ENCODE measurements at regions not wholly inside any gene's neighbourhood (a gene's known extent, or its start where the extent isn't known, plus 50 kb on each side); places are given as distances from the start of the nearest gene placed in this dataset.
"Not testable (repeated sequence)": the region's sequence is repeated elsewhere in the genome, so short reads cannot be mapped to it uniquely, and the experiment has no call there.

GRCh38 chr5:124894541-124894940 is 148.1 kb upstream of the ZNF608 start:
- intact Hi-C loops (cut with micrococcal nuclease), result no loop called here

GRCh38 chr5:124895236-124895635 is 148.8 kb upstream of the ZNF608 start:
- intact Hi-C loops (cut with micrococcal nuclease), result no loop called here

GRCh38 chr5:124901081-124901480 is 154.6 kb upstream of the ZNF608 start:
- intact Hi-C loops (cut with micrococcal nuclease), result no loop called here

GRCh38 chr5:124902097-124902821 is 155.8 kb upstream of the ZNF608 start:
- intact Hi-C loops (cut with micrococcal nuclease), result loop anchor here (1.0 to 2.0 kb wide), 2 partner anchors 19 to 33 kb away; no protein-coding TSS in a partner anchor

GRCh38 chr5:124905256-124906130 is 159.1 kb upstream of the ZNF608 start:
- intact Hi-C loops (cut with micrococcal nuclease), result no loop called here

- intact Hi-C loops (cut with micrococcal nuclease), result no loop called here
Measured at GRCh38 chr5:124906339-124907097, 160.1 kb upstream of the ZNF608 start.

- intact Hi-C loops (cut with micrococcal nuclease), result no loop called here
Measured at GRCh38 chr5:124907098-124907644, 160.7 kb upstream of the ZNF608 start.

- intact Hi-C loops (cut with micrococcal nuclease), result no loop called here
Measured at GRCh38 chr5:124908581-124909451, 162.4 kb upstream of the ZNF608 start.

- intact Hi-C loops (cut with micrococcal nuclease), result no loop called here
Measured at GRCh38 chr5:124909734-124910133, 163.3 kb upstream of the ZNF608 start.

GRCh38 chr5:124910354-124911016 is 164.0 kb upstream of the ZNF608 start:
- intact Hi-C loops (cut with micrococcal nuclease), result no loop called here

GRCh38 chr5:124912638-124913328 is 166.3 kb upstream of the ZNF608 start:
- intact Hi-C loops (cut with micrococcal nuclease), result no loop called here

GRCh38 chr5:124913329-124913653 is 166.9 kb upstream of the ZNF608 start:
- intact Hi-C loops (cut with micrococcal nuclease), result no loop called here

- intact Hi-C loops (cut with micrococcal nuclease), result not testable (repeated sequence)
Measured at GRCh38 chr5:124916313-124916712, 169.9 kb upstream of the ZNF608 start.

- intact Hi-C loops (cut with micrococcal nuclease), result no loop called here
Measured at GRCh38 chr5:124918618-124919017, 172.2 kb upstream of the ZNF608 start.

GRCh38 chr5:124919076-124919475 is 172.6 kb upstream of the ZNF608 start:
- intact Hi-C loops (cut with micrococcal nuclease), result no loop called here

GRCh38 chr5:124919747-124920525 is 173.5 kb upstream of the ZNF608 start:
- intact Hi-C loops (cut with micrococcal nuclease), result loop anchor here (2.0 kb wide), 1 partner anchor 17 kb away; no protein-coding TSS in a partner anchor

GRCh38 chr5:124920909-124921666 is 174.6 kb upstream of the ZNF608 start:
- intact Hi-C loops (cut with micrococcal nuclease), result loop anchor here (2.0 kb wide), 1 partner anchor 18 kb away; no protein-coding TSS in a partner anchor

- intact Hi-C loops (cut with micrococcal nuclease), result loop anchor here (2.0 kb wide), 1 partner anchor 19 kb away; no protein-coding TSS in a partner anchor
Measured at GRCh38 chr5:124921694-124922093, 175.3 kb upstream of the ZNF608 start.
